IPS DF 6.9 (cell line): ENCODE measurements at regions not wholly inside any gene's neighbourhood (a gene's known extent, or its start where the extent isn't known, plus 50 kb on each side); places are given as distances from the start of the nearest gene placed in this dataset.

Source experiments
- DNase-seq: peaks from one replicate; pipeline ENCODE4 v3.0.0-alpha.2; 2013; ENCODE audit warnings: low read depth, low spot score
- H3K27ac ChIP-seq: one replicate; pipeline ENCODE4 v1.5.1; 2013; ENCODE audit warnings: low read length, control low read depth
- H3K27me3 ChIP-seq: 2 replicates; pipeline ENCODE4 v1.6.1; 2013; ENCODE audit warnings: mild to moderate bottlenecking, low read length; ENCODE audit not compliant: control insufficient read depth, insufficient read depth
- H3K36me3 ChIP-seq: 2 replicates; pipeline ENCODE4 v1.6.1; 2013; ENCODE audit warnings: low read length; ENCODE audit not compliant: control insufficient read depth, insufficient read depth
- H3K4me1 ChIP-seq: 2 replicates; pipeline ENCODE4 v1.6.1; 2013; ENCODE audit warnings: low read length; ENCODE audit not compliant: control insufficient read depth, insufficient read depth
- H3K4me3 ChIP-seq: 2 replicates; pipeline ENCODE4 v1.5.1; 2013; ENCODE audit warnings: mild to moderate bottlenecking, low read length
- H3K9me3 ChIP-seq: 2 replicates; pipeline ENCODE4 v1.6.1; 2013; ENCODE audit warnings: low read length, inconsistent platforms; ENCODE audit not compliant: control insufficient read depth, insufficient read depth
- WGBS: extraction: QIAGEN DNeasy Blood & Tissue Kit; methylation state at CpG from one replicate; pipeline ENCODE4 v1.1.7; 2013; ENCODE audit warnings: mixed read lengths, missing lambda C conversion rate; ENCODE audit not compliant: insufficient read length, insufficient coverage; 5-methylcytosine and 5-hydroxymethylcytosine counted together

- no peak overlapping the region for H3K27ac ChIP-seq
- no peaks in the 10 kb centered on the region for H3K36me3 ChIP-seq
- H3K9me3 ChIP-seq = no peaks in the 10 kb centered on the region
- no peak overlapping the region for H3K4me3 ChIP-seq
- peak; percentile 20 for DNase-seq
- H3K27me3 ChIP-seq = no peaks in the 10 kb centered on the region
- no peaks in the 10 kb centered on the region for H3K4me1 ChIP-seq
- no CpG with 5 or more reads among the region's 6 CpGs for WGBS
Measured at GRCh38 chr1:37085393-37085792, 51.1 kb upstream of the GRIK3 start.

GRCh38 chr1:37089750-37090149 is 55.4 kb upstream of the GRIK3 start:
- no peak overlapping the region for H3K27ac ChIP-seq
- H3K4me1 ChIP-seq = no peaks in the 10 kb centered on the region
- no CpG with 5 or more reads among the region's 3 CpGs for WGBS
- no peak for DNase-seq
- H3K4me3 ChIP-seq = no peak overlapping the region
- no peaks in the 10 kb centered on the region for H3K9me3 ChIP-seq
- no peaks in the 10 kb centered on the region for H3K27me3 ChIP-seq
- no peaks in the 10 kb centered on the region for H3K36me3 ChIP-seq

- H3K36me3 ChIP-seq = no peaks in the 10 kb centered on the region
- WGBS = no CpG with 5 or more reads among the region's 2 CpGs
Measured at GRCh38 chr1:37090671-37091070, 56.4 kb upstream of the GRIK3 start.

GRCh38 chr1:37092937-37093336 is 58.6 kb upstream of the GRIK3 start:
- Histone ChIP-seq H3K27ac (no peak overlapping the region), H3K9me3 (no peaks in the 10 kb centered on the region), H3K36me3 (no peaks in the 10 kb centered on the region), H3K4me3 (no peak overlapping the region), H3K27me3 (no peaks in the 10 kb centered on the region), H3K4me1 (0 out of 2 replicates have a peak, but pooled peaks cover 1% of the 10 kb centered on the region)
- DNase-seq = no peak
- no CpG with 5 or more reads among the region's 1 CpG for WGBS

More at GRCh38 chr1:37090671-37091070, 56.4 kb upstream of the GRIK3 start:
- Histone ChIP-seq H3K4me3 (no peak overlapping the region), H3K4me1 (no peaks in the 10 kb centered on the region), H3K9me3 (no peaks in the 10 kb centered on the region), H3K27ac (no peak overlapping the region), H3K27me3 (no peaks in the 10 kb centered on the region)
- no peak for DNase-seq

GRCh38 chr1:37094302-37094701 is 60.0 kb upstream of the GRIK3 start:
- no peak for DNase-seq

GRCh38 chr1:37096523-37096922 is 62.2 kb upstream of the GRIK3 start:
- H3K4me3 ChIP-seq = no peak overlapping the region
- peak; percentile 52 for DNase-seq

More at GRCh38 chr1:37094302-37094701, 60.0 kb upstream of the GRIK3 start:
- Histone ChIP-seq H3K27ac (no peak overlapping the region), H3K36me3 (no peaks in the 10 kb centered on the region), H3K4me1 (0 out of 2 replicates have a peak, but pooled peaks cover 1% of the 10 kb centered on the region), H3K4me3 (no peak overlapping the region), H3K9me3 (no peaks in the 10 kb centered on the region), H3K27me3 (no peaks in the 10 kb centered on the region)
- WGBS = no CpG with 5 or more reads among the region's 6 CpGs

GRCh38 chr1:37097731-37098130 is 63.4 kb upstream of the GRIK3 start:
- no CpG with 5 or more reads among the region's 7 CpGs for WGBS

More at GRCh38 chr1:37096523-37096922, 62.2 kb upstream of the GRIK3 start:
- H3K4me1 ChIP-seq = 0 out of 2 replicates have a peak, but pooled peaks cover 1% of the 10 kb centered on the region
- H3K27me3 ChIP-seq = no peaks in the 10 kb centered on the region
- WGBS = no CpG with 5 or more reads among the region's 6 CpGs
- no peak overlapping the region for H3K27ac ChIP-seq
- H3K36me3 ChIP-seq = no peaks in the 10 kb centered on the region
- H3K9me3 ChIP-seq = no peaks in the 10 kb centered on the region

GRCh38 chr1:37098237-37098636 is 63.9 kb upstream of the GRIK3 start:
- Histone ChIP-seq H3K36me3 (no peaks in the 10 kb centered on the region), H3K27ac (no peak overlapping the region), H3K9me3 (no peaks in the 10 kb centered on the region), H3K4me3 (no peak overlapping the region), H3K4me1 (0 out of 2 replicates have a peak, but pooled peaks cover 1% of the 10 kb centered on the region), H3K27me3 (no peaks in the 10 kb centered on the region)
- DNase-seq = no peak

More at GRCh38 chr1:37097731-37098130, 63.4 kb upstream of the GRIK3 start:
- no peak overlapping the region for H3K4me3 ChIP-seq
- no peaks in the 10 kb centered on the region for H3K27me3 ChIP-seq
- H3K4me1 ChIP-seq = 0 out of 2 replicates have a peak, but pooled peaks cover 1% of the 10 kb centered on the region
- no peak overlapping the region for H3K27ac ChIP-seq
- H3K36me3 ChIP-seq = no peaks in the 10 kb centered on the region
- DNase-seq = no peak
- no peaks in the 10 kb centered on the region for H3K9me3 ChIP-seq

GRCh38 chr1:37100310-37100709 is 66.0 kb upstream of the GRIK3 start:
- Histone ChIP-seq H3K27ac (no peak overlapping the region), H3K4me1 (0 out of 2 replicates have a peak, but pooled peaks cover 1% of the 10 kb centered on the region), H3K27me3 (no peaks in the 10 kb centered on the region), H3K9me3 (no peaks in the 10 kb centered on the region), H3K36me3 (no peaks in the 10 kb centered on the region), H3K4me3 (no peak overlapping the region)
- no CpG with 5 or more reads among the region's 1 CpG for WGBS
- no peak for DNase-seq

- Histone ChIP-seq H3K4me1 (no peaks in the 10 kb centered on the region), H3K9me3 (no peaks in the 10 kb centered on the region), H3K4me3 (no peak overlapping the region), H3K27ac (no peak overlapping the region), H3K27me3 (no peaks in the 10 kb centered on the region), H3K36me3 (no peaks in the 10 kb centered on the region)
- WGBS = 100% methylated on average over 2 of the region's 2 CpGs
- DNase-seq = no peak
Measured at GRCh38 chr1:37102656-37103382, 68.5 kb upstream of the GRIK3 start.

- no CpG with 5 or more reads among the region's 5 CpGs for WGBS
- Histone ChIP-seq H3K4me3 (no peak overlapping the region), H3K36me3 (no peaks in the 10 kb centered on the region), H3K9me3 (no peaks in the 10 kb centered on the region), H3K27me3 (no peaks in the 10 kb centered on the region), H3K4me1 (no peaks in the 10 kb centered on the region), H3K27ac (no peak overlapping the region)
- DNase-seq = no peak
Measured at GRCh38 chr1:37105911-37106310, 71.6 kb upstream of the GRIK3 start.
